Thyroid gland (tissue), 4 donors: ENCODE measurements at regions not wholly inside any gene's neighbourhood (a gene's known extent, or its start where the extent isn't known, plus 50 kb on each side); places are given as distances from the start of the nearest gene placed in this dataset.

Experiments used
- DNase-seq, 2 donors: peaks; one replicate each; pipeline ENCODE4 v3.0.0-alpha.2; 2019
- H3K27ac ChIP-seq, 3 donors: fragments of 200-600 bp; sonication (generic); 1 replicate in 2 of 3; 2 replicates in 1 of 3; pipeline ENCODE4 v1.5.1; 2016 to 2019; ENCODE audit warnings: mild to moderate bottlenecking in 1 of 3, moderate library complexity in 1 of 3
- H3K27me3 ChIP-seq: fragments of 200-600 bp; sonication (generic); one replicate; pipeline ENCODE4 v1.5.1; 2019
- H3K36me3 ChIP-seq, 2 donors: fragments of 200-600 bp; sonication (generic); one replicate each; pipeline ENCODE4 v1.5.1; 2016 to 2019
- H3K4me1 ChIP-seq, 2 donors: fragments of 200-600 bp; sonication (generic); one replicate each; pipeline ENCODE4 v1.5.1; 2017 to 2019
- H3K4me3 ChIP-seq, 3 donors: fragments of 200-600 bp; sonication (generic); replicated peaks in 1 of 3; 1 replicate in 2 of 3; 2 replicates in 1 of 3; pipeline ENCODE4 v1.5.1; 2016; ENCODE audit warnings: mild to moderate bottlenecking in 1 of 3
- H3K9me3 ChIP-seq: fragments of 200-600 bp; sonication (generic); one replicate; pipeline ENCODE4 v1.5.1; 2017
- POLR2A ChIP-seq, 2 donors: fragments of 450-650 bp; IDR thresholded peaks; one replicate each; pipeline ENCODE4 v1.6.1; 2017; ENCODE audit warnings: antibody characterized with exemption in 2 of 2, mild to moderate bottlenecking in 2 of 2, moderate library complexity in 1 of 2
- WGBS, 2 donors: methylation state at CpG; one replicate each; pipeline ENCODE4 v1.1.5; 2017; 5-methylcytosine and 5-hydroxymethylcytosine counted together
- intact Hi-C: fragments of 100-400 bp; cut with DNase I; formaldehyde crosslinking; loops from one replicate; pipeline ENCODE4 v1.15.1; 2023
- TF ChIP-seq, protein P1 (sequence below), 6 experiments: fragments of 200-600 bp in 3 of 6; fragments of 450-650 bp in 3 of 6; sonication (generic) in 3 of 6; IDR thresholded peaks; one replicate each; pipeline ENCODE4 v1.5.1; 2016 to 2019; ENCODE audit warnings: antibody characterized with exemption in 6 of 6, mild to moderate bottlenecking in 2 of 6, inconsistent platforms in 1 of 6, moderate library complexity in 1 of 6

DNA sequence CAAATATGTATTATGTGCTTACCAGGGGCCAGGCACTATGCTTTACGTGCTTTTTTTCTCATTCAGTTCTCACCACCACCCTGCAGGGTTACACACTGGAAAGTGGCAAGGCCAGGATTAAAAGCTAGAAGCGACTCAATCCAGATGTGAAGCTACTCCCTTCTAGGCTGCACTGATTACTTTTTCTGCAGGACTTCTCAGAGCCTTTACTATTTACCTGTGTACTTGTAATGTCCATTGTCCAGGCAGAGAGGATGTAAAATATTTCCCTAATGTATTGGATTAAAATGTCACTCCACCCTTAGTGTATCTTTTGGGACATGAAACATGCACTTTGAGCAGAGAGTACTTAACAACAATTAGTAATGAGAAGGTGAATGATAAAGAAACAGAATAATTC is 287.5 kb upstream of the EEF2KMT start:
- Histone ChIP-seq H3K36me3 (no peaks in the 10 kb centered on the region), H3K27me3 (no peaks in the 10 kb centered on the region), H3K9me3 (no peaks in the 10 kb centered on the region), H3K27ac (no peak overlapping the region), H3K4me1 (no peaks in the 10 kb centered on the region), H3K4me3 (no peak overlapping the region)
- DNase-seq = no peak
- WGBS, 2 donors = 88 to 94% methylated on average over 2 of the region's 2 CpGs
- intact Hi-C loops = no loop called here
- TF ChIP-seq POLR2A (IDR thresholded peaks at IDR 0.05) = no peak
- TF ChIP-seq, protein P1, sequence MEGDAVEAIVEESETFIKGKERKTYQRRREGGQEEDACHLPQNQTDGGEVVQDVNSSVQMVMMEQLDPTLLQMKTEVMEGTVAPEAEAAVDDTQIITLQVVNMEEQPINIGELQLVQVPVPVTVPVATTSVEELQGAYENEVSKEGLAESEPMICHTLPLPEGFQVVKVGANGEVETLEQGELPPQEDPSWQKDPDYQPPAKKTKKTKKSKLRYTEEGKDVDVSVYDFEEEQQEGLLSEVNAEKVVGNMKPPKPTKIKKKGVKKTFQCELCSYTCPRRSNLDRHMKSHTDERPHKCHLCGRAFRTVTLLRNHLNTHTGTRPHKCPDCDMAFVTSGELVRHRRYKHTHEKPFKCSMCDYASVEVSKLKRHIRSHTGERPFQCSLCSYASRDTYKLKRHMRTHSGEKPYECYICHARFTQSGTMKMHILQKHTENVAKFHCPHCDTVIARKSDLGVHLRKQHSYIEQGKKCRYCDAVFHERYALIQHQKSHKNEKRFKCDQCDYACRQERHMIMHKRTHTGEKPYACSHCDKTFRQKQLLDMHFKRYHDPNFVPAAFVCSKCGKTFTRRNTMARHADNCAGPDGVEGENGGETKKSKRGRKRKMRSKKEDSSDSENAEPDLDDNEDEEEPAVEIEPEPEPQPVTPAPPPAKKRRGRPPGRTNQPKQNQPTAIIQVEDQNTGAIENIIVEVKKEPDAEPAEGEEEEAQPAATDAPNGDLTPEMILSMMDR (IDR thresholded peaks at IDR 0.05) = no peak

DNA sequence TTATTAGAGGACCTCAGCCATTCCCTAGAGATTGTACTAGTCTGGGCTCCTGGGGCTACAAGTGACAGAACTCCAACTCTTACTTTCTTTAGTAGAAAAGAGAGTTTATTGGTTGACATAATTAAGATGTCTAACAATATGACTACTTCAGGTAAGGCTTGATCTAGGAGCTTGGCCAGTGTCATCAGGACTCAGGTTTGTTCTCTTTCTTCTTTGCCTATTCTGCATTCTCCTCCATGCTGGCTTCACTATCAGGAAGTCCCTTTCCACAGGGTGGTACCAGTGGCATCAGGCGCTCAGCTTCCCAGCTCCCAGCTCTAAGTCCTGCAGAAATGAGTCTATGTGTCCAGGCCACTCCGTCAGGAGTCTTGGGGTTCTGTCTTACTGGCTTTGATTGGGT is 286.1 kb upstream of the EEF2KMT start:
- H3K27ac ChIP-seq = no peak overlapping the region
- H3K4me1 ChIP-seq = no peaks in the 10 kb centered on the region
- intact Hi-C loops = no loop called here
- DNase-seq = no peak
- no peak overlapping the region for H3K4me3 ChIP-seq
- no peaks in the 10 kb centered on the region for H3K9me3 ChIP-seq
- H3K27me3 ChIP-seq = no peaks in the 10 kb centered on the region
- no peaks in the 10 kb centered on the region for H3K36me3 ChIP-seq
- TF ChIP-seq, protein P1 (IDR thresholded peaks at IDR 0.05) = no peak
- TF ChIP-seq POLR2A (IDR thresholded peaks at IDR 0.05) = no peak
- 79 to 90% methylated on average over 2 of the region's 2 CpGs for WGBS, 2 donors

DNA sequence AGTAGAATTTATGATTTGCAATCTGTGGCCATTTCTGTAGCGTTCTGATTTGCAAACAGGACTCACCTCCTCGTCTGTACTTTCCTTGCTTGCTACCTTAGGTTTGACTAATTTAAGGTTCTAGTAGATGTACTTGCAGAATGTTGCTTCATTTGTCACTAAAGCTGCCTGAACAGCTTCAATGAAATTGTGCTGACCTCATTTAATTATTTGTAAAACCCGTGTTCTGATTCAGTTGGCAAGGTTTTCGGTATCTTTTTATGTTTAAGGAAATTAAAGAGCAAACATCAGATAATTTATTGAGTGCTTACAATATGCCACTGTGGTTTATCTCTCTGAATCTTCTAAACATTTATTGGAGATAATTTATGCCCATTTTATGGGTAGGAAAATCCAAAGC is 284.9 kb upstream of the EEF2KMT start:
- intact Hi-C loops = no loop called here
- Histone ChIP-seq H3K4me3 (no peak overlapping the region), H3K27ac (no peak overlapping the region), H3K4me1 (no peaks in the 10 kb centered on the region), H3K9me3 (no peaks in the 10 kb centered on the region), H3K36me3 (no peaks in the 10 kb centered on the region), H3K27me3 (no peaks in the 10 kb centered on the region)
- 88% methylated on average over 4 of the region's 4 CpGs for WGBS, 2 donors
- no peak for TF ChIP-seq POLR2A (IDR thresholded peaks at IDR 0.05)
- TF ChIP-seq, protein P1 (IDR thresholded peaks at IDR 0.05) = no peak
- DNase-seq = no peak

DNA sequence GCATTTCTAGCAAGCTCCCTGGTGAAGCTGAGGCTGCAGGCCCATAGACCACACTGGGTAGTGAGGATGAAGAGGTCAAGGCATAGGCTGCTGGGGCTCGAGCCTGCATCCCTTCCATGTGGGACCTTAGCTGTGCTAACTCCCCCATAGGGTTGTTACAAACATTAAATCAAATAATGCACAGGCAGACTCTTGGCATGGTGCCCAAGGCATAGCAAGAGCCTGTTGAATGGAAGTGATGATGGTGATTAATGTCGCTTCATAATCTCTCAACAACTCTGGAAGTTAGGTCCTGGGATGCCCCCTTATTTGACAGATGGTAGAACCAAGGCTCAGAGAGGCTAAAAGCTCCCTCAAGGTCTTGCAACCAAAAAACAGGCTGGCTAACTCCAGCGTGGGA is 283.9 kb upstream of the EEF2KMT start:
- 74 to 89% methylated on average over 3 of the region's 3 CpGs for WGBS, 2 donors
- DNase-seq = no peak
- Histone ChIP-seq H3K27ac (no peak overlapping the region), H3K36me3 (no peaks in the 10 kb centered on the region), H3K9me3 (no peaks in the 10 kb centered on the region), H3K27me3 (no peaks in the 10 kb centered on the region), H3K4me3 (no peak overlapping the region), H3K4me1 (no peaks in the 10 kb centered on the region)
- TF ChIP-seq, protein P1 (IDR thresholded peaks at IDR 0.05) = no peak
- no peak for TF ChIP-seq POLR2A (IDR thresholded peaks at IDR 0.05)
- intact Hi-C loops = no loop called here

DNA sequence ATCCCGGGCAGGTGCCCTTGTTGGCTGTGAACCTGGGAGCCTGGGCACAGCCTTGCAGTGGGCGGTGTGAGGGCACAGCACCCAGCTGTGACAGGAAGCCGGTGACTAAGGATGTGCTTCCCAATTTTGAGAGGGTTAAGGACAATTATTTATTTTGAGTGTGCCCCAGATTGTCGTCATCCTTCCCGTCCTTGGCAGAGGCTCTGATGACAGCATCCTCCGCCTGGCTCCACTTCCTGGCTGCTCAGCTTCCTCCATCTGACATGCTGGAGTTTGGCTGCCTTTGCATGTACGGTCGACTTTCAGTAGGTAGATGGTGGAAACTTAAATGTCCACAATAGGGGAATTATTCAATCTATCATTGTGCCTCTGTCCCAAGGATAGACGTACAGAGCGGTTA is 282.4 kb upstream of the EEF2KMT start:
- Histone ChIP-seq H3K4me3 (no peak overlapping the region), H3K9me3 (no peaks in the 10 kb centered on the region), H3K27ac (no peak overlapping the region), H3K36me3 (no peaks in the 10 kb centered on the region), H3K27me3 (no peaks in the 10 kb centered on the region), H3K4me1 (no peaks in the 10 kb centered on the region)
- DNase-seq = no peak
- intact Hi-C loops = no loop called here
- TF ChIP-seq POLR2A (IDR thresholded peaks at IDR 0.05) = no peak
- TF ChIP-seq, protein P1 (IDR thresholded peaks at IDR 0.05) = no peak
- WGBS, 2 donors = 65 to 73% methylated on average over 10 of the region's 10 CpGs
